ENCODE measurements at regions not wholly inside any gene's neighbourhood (a gene's known extent, or its start where the extent isn't known, plus 50 kb on each side); places are given as distances from the start of the nearest gene placed in this dataset.

DNA sequence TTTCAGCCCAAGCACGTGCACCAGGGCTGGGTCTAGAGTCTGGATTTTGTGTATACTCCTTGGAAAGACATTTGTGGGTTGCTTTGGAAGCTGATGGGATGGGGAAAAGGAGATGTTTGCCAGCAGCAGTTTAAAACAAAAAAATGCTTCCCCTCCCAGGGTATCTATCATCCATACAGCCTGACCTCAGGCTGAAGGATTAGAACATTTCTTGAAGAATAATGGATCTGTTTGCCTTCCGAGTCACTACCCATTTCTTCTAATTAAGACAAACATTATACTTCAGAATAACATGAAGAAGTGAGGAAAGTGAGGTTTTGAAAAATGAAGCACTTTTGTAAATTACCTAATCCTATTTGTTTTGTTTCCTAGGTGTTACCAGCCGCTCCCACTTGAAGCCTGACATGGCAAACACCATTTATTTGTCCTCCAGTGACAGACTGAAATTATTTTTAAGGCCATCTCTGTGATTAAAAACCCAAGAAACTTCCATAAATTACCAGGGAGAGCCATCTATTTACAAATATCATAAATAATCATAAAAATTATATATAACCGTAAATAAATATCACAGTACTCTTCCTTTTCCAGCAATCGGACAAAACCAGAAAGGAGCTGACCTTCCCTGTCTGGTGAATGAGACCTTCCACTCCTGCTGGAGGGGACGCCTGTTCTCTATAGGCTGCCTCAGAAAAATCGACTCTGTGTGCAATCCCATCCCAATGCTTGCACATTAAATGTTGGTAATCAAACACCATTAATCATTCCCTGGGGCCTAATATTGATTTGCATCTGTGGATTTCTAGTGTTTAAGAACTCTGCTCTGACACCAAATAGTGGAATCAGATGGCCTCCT lies 106.8 kb downstream of the C1D start:
- TF ChIP-seq MBD4 (IDR thresholded peaks at IDR 0.05; ENCODE audit: borderline replicate concordance, low read length) (no peak), AHR (CRISPR knock-in tag; IDR thresholded peaks at IDR 0.05) (no peak), ZNF441 (CRISPR knock-in tag; IDR thresholded peaks at IDR 0.05; ENCODE audit: borderline replicate concordance) (no peak), ARNT2 (CRISPR knock-in tag; IDR thresholded peaks at IDR 0.05; ENCODE audit: low read depth) (no peak), TCF7 (IDR thresholded peaks at IDR 0.05; ENCODE audit: low read depth) (no peak), ZNF530 (CRISPR knock-in tag; IDR thresholded peaks at IDR 0.05; ENCODE audit: low read depth) (no peak), NRL (CRISPR knock-in tag; IDR thresholded peaks at IDR 0.05; ENCODE audit: borderline replicate concordance) (no peak)
- TF ChIP-seq, protein P1, sequence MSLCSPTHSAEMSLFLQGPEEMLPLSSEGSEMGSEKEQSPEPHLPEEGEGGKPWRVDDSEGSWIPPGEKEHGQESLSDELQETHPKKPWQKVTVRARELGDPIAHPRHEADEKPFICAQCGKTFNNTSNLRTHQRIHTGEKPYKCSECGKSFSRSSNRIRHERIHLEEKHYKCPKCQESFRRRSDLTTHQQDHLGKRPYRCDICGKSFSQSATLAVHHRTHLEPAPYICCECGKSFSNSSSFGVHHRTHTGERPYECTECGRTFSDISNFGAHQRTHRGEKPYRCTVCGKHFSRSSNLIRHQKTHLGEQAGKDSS (CRISPR knock-in tag; IDR thresholded peaks at IDR 0.05; ENCODE audit: borderline replicate concordance, low read depth), result no peak
- TF ChIP-seq, protein P2, sequence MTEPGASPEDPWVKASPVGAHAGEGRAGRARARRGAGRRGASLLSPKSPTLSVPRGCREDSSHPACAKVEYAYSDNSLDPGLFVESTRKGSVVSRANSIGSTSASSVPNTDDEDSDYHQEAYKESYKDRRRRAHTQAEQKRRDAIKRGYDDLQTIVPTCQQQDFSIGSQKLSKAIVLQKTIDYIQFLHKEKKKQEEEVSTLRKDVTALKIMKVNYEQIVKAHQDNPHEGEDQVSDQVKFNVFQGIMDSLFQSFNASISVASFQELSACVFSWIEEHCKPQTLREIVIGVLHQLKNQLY (CRISPR knock-in tag; IDR thresholded peaks at IDR 0.05), result no peak
- no peak overlapping the region for H3K4me3 ChIP-seq (replicated peaks in 1 of 3; ENCODE audit: insufficient read depth in 1 of 3, low read depth in 2 of 3, low read length in 3 of 3)
- no peaks in the 10 kb centered on the region for H3K27me3 ChIP-seq (ENCODE audit: control insufficient read depth in 1 of 2, insufficient read depth in 2 of 2, low read length in 2 of 2)
- ATAC-seq (no peak), DNase-seq (ENCODE audit: low spot score) (no peak), FAIRE-seq (no peak)
- H3K4me1 ChIP-seq (ENCODE audit: insufficient read depth, low read length), result peaks cover 3% of the 10 kb centered on the region; the same call in 1 of the 2 replicates
- no TSS peak for BruUV-seq (replicated peaks)
- POLR2A ChIA-PET, result no interaction called here
- in situ Hi-C loops (cut with HindIII; ENCODE audit: extremely low pct_ligation_motif_present, low pct_unique_long_range_greater_than_20kb), result no loop called here
- no peak overlapping the region for H3K9ac ChIP-seq (ENCODE audit: insufficient read depth, low read depth, low read length)
- H3K36me3 ChIP-seq (replicated peaks in 1 of 2; ENCODE audit: control insufficient read depth in 1 of 2, insufficient read depth in 2 of 2, low read length in 2 of 2), result no peaks in the 10 kb centered on the region
- CTCF ChIA-PET (ENCODE audit: low intra/inter-chr PET ratio, low total read pairs), result no interaction called here
- no peak overlapping the region for H2AFZ ChIP-seq (ENCODE audit: low read length)
- H3K4me2 ChIP-seq (ENCODE audit: low read depth, low read length), result no peak overlapping the region
- WGBS (ENCODE audit: low lambda C conversion rate), result 61% methylated on average over 7 of the region's 7 CpGs
- H3K79me2 ChIP-seq (ENCODE audit: insufficient read depth, low read length), result no peaks in the 10 kb centered on the region
- H3K9me3 ChIP-seq (ENCODE audit: low read length), result no peaks in the 10 kb centered on the region; the same call in 1 of the 2 replicates
- no peak overlapping the region for H3K27ac ChIP-seq (ENCODE audit: extremely low read length, insufficient read depth, low read length)
- intact Hi-C loops (cut with micrococcal nuclease; ENCODE audit: unreplicated experiment), result no loop called here
- H4K20me1 ChIP-seq (ENCODE audit: insufficient read depth, low read length), result no peaks in the 10 kb centered on the region
